DMS 273 treated with DMSO at 0.1 percent for 48 hours (cell line): ENCODE measurements at regions not wholly inside any gene's neighbourhood (a gene's known extent, or its start where the extent isn't known, plus 50 kb on each side); places are given as distances from the start of the nearest gene placed in this dataset.

ENCODE experiments used
- DNase-seq: peaks from one replicate; lab custom pipeline; 2025; lab: John Stamatoyannopoulos, UW

- DNase-seq: no peak
Observed at GRCh38 chr3:22996920-22997571, 206.1 kb upstream of the UBE2E2 start.

GRCh38 chr3:23000371-23000770 lies 202.8 kb upstream of the UBE2E2 start:
- DNase-seq: no peak

GRCh38 chr3:23002151-23002550 lies 201.0 kb upstream of the UBE2E2 start:
- no peak for DNase-seq

- DNase-seq: no peak
Observed at GRCh38 chr3:23002836-23003732, 200.0 kb upstream of the UBE2E2 start.

- DNase-seq: no peak
Observed at GRCh38 chr3:23003733-23004046, 199.4 kb upstream of the UBE2E2 start.

- no peak for DNase-seq
Observed at GRCh38 chr3:23004971-23005370, 198.2 kb upstream of the UBE2E2 start.

GRCh38 chr3:23017801-23018200 lies 185.3 kb upstream of the UBE2E2 start:
- DNase-seq: no peak

- DNase-seq: no peak
Observed at GRCh38 chr3:23019596-23020300, 183.4 kb upstream of the UBE2E2 start.

GRCh38 chr3:23028294-23028693 lies 174.8 kb upstream of the UBE2E2 start:
- no peak for DNase-seq

- no peak for DNase-seq
Observed at GRCh38 chr3:23029001-23029400, 174.1 kb upstream of the UBE2E2 start.

- DNase-seq: no peak
Observed at GRCh38 chr3:23035927-23036640, 167.0 kb upstream of the UBE2E2 start.

GRCh38 chr3:23036728-23037127 lies 166.4 kb upstream of the UBE2E2 start:
- no peak for DNase-seq

GRCh38 chr3:23038471-23038870 lies 164.7 kb upstream of the UBE2E2 start:
- DNase-seq: no peak

- no peak for DNase-seq
Observed at GRCh38 chr3:23041918-23042696, 161.0 kb upstream of the UBE2E2 start.

GRCh38 chr3:23044463-23044862 lies 158.7 kb upstream of the UBE2E2 start:
- DNase-seq: no peak

- no peak for DNase-seq
Observed at GRCh38 chr3:23046536-23046935, 156.6 kb upstream of the UBE2E2 start.

GRCh38 chr3:23051240-23052140 lies 151.6 kb upstream of the UBE2E2 start:
- no peak for DNase-seq

- no peak for DNase-seq
Observed at GRCh38 chr3:23052208-23052607, 150.9 kb upstream of the UBE2E2 start.

- DNase-seq: no peak
Observed at GRCh38 chr3:23052620-23053019, 150.5 kb upstream of the UBE2E2 start.

- DNase-seq: no peak
Observed at GRCh38 chr3:23055733-23056376, 147.3 kb upstream of the UBE2E2 start.
